NCI-H1048 (cell line): ENCODE measurements at regions not wholly inside any gene's neighbourhood (a gene's known extent, or its start where the extent isn't known, plus 50 kb on each side); places are given as distances from the start of the nearest gene placed in this dataset.

ENCODE experiments used
- DNase-seq: peaks from one replicate; lab custom pipeline; 2025; lab: John Stamatoyannopoulos, UW

- DNase-seq: no peak
These were observed 97.1 kb downstream of the JCAD start for GRCh38 chr10:29962166-29962850.

GRCh38 chr10:29961351-29961750, 98.0 kb downstream of the JCAD start:
- no peak for DNase-seq

GRCh38 chr10:29960261-29960660, 99.1 kb downstream of the JCAD start:
- no peak for DNase-seq

- no peak for DNase-seq
These were observed 99.8 kb downstream of the JCAD start for GRCh38 chr10:29959586-29959985.

- no peak for DNase-seq
These were observed 100.9 kb downstream of the JCAD start for GRCh38 chr10:29958440-29958839.

- no peak for DNase-seq
These were observed 101.5 kb downstream of the JCAD start for GRCh38 chr10:29957907-29958331.

GRCh38 chr10:29957236-29957635, 102.2 kb downstream of the JCAD start:
- DNase-seq: no peak

- no peak for DNase-seq
These were observed 103.0 kb downstream of the JCAD start for GRCh38 chr10:29956335-29956924.

- DNase-seq: no peak
These were observed 104.0 kb downstream of the JCAD start for GRCh38 chr10:29955329-29955935.

GRCh38 chr10:29951441-29951931, 107.9 kb downstream of the JCAD start:
- DNase-seq: no peak

- no peak for DNase-seq
These were observed 109.0 kb downstream of the JCAD start for GRCh38 chr10:29950391-29950790.

- DNase-seq: no peak
These were observed 109.9 kb downstream of the JCAD start for GRCh38 chr10:29949411-29950011.

GRCh38 chr10:29948881-29949355, 110.5 kb downstream of the JCAD start:
- no peak for DNase-seq

- DNase-seq: no peak
These were observed 111.7 kb downstream of the JCAD start for GRCh38 chr10:29947701-29948060.

GRCh38 chr10:29946953-29947700, 112.3 kb downstream of the JCAD start:
- DNase-seq: no peak

GRCh38 chr10:29946614-29946952, 112.8 kb downstream of the JCAD start:
- DNase-seq: no peak

GRCh38 chr10:29941476-29941875, 117.9 kb downstream of the JCAD start:
- no peak for DNase-seq

- DNase-seq: no peak
These were observed 126.4 kb downstream of the JCAD start for GRCh38 chr10:29932991-29933390.

- no peak for DNase-seq
These were observed 127.6 kb downstream of the JCAD start for GRCh38 chr10:29931833-29932232.

GRCh38 chr10:29929006-29929405, 130.4 kb downstream of the JCAD start:
- no peak for DNase-seq

GRCh38 chr10:29926693-29927048, 132.7 kb downstream of the JCAD start:
- DNase-seq: no peak
